Heart left ventricle (tissue), 13 donors: ENCODE measurements at regions not wholly inside any gene's neighbourhood (a gene's known extent, or its start where the extent isn't known, plus 50 kb on each side); places are given as distances from the start of the nearest gene placed in this dataset.

Experiments used
- CTCF ChIP-seq, 12 donors: fragments of 200-600 bp; sonication (generic) in 4 of 12; IDR thresholded peaks; one replicate each; pipeline versions ENCODE4 v1.5.0 to v1.8.0; 2018 to 2022; ENCODE audit warnings: antibody characterized with exemption in 12 of 12, mild to moderate bottlenecking in 5 of 12
- POLR2A ChIP-seq, 2 donors: fragments of 450-650 bp; IDR thresholded peaks; one replicate each; pipeline ENCODE4 v1.6.1; 2017; ENCODE audit warnings: antibody characterized with exemption in 2 of 2, mild to moderate bottlenecking in 2 of 2, moderate library complexity in 2 of 2
- donor health status: ischemic (EF 13 %, LVEDD 7.1; RV severe dilation, severe dysfunction).
- donor health status: DM: no; HTN: yes; CAD: no.
- donor health status: DM: no; HTN: no; CAD: no.
- donor health status: ischemic (EF 25% LVEDD 6.9; RV normal size, moderate dysfunction).
- donor health status: ischemic (EF 25% LVEDD 5.7; RV mildly dilated, moderate dysfunction).
- donor health status: ischemic (EF 35%, LVEDD 5.7; RV mildly dilated, moderate dysfunction).
- donor health status: nonischemic (EF 11% LVEDD 7.7; RV severe dilation, severe dysfunction).
- donor health status: DM: yes; HTN: yes; CAD: no.
- donor health status: PGD.
- donor health status: ischemic (EF 29% LVEDD 5.4; RV normal size, mild dysfunction).
- donor health status: nonischemic (EF 23%, LVEDD 6.1; RV moderate dilation, normal function).

DNA sequence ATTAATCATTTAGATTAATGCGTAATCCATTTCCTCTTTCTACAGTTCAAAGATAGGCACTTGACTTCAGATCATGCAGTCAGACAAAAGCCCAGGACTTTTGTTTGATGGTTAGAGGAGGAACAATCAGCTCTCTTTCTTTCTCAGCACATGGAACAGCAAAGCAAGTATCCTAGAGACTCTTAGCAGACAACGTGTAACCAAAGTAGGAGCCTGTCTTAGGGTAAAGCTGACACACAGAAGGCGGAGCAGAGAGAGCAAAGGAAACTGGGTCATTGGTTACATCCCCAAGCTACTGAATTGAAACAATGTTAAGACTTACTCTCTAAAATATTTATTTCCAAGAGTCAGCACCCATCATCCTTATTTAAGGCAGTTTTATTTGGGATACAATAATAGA, 110.0 kb upstream of the HES1 start:
- TF ChIP-seq CTCF (IDR thresholded peaks at IDR 0.05): no peak
- no peak for TF ChIP-seq POLR2A (IDR thresholded peaks at IDR 0.05)
